WTC11 (cell line): ENCODE measurements at regions not wholly inside any gene's neighbourhood (a gene's known extent, or its start where the extent isn't known, plus 50 kb on each side); places are given as distances from the start of the nearest gene placed in this dataset.

Source experiments
- ATAC-seq: fragments of 200-7000 bp; cut with Tn5 transposase; 2 replicates; pipeline ENCODE4 v1.10.0; 2021; ENCODE audit warnings: mild to moderate bottlenecking, moderate library complexity
- CTCF ChIA-PET: fragments of 300-600 bp; sonication (Branson Sonifier 250); formaldehyde crosslinking; loops from one replicate; lab custom pipeline; 2021; ENCODE audit warnings: antibody characterized with exemption; lab: Charles Lee
- POLR2A ChIA-PET: fragments of 350-600 bp; sonication (Branson Sonifier 250); formaldehyde crosslinking; loops from one replicate; lab custom pipeline; 2021; ENCODE audit warnings: antibody characterized with exemption; lab: Charles Lee
- DNase-seq: peaks from one replicate; pipeline ENCODE4 v3.0.0; 2021; ENCODE audit warnings: low spot score
- H3K27ac Mint-ChIP-seq: 2 replicates; pipeline ENCODE4 v1.8.0; 2021; ENCODE audit warnings: mixed read lengths
- H3K27me3 Mint-ChIP-seq: 2 replicates; pipeline ENCODE4 v1.8.0; 2021; ENCODE audit warnings: low read depth, mild to moderate bottlenecking, moderate library complexity, mixed read lengths
- H3K36me3 Mint-ChIP-seq: 2 replicates; pipeline ENCODE4 v1.8.0; 2021; ENCODE audit warnings: mixed read lengths
- H3K4me1 Mint-ChIP-seq: 2 replicates; pipeline ENCODE4 v1.8.0; 2022; ENCODE audit warnings: mixed read lengths
- H3K4me3 Mint-ChIP-seq: 2 replicates; pipeline ENCODE4 v1.8.0; 2021; ENCODE audit warnings: mild to moderate bottlenecking, moderate library complexity, mixed read lengths
- H3K9me3 Mint-ChIP-seq: 2 replicates; pipeline ENCODE4 v1.8.0; 2021; ENCODE audit warnings: mixed read lengths
- E2F4 ChIP-seq: sonication (generic); formaldehyde crosslinking; IDR thresholded peaks from 2 replicates; pipeline ENCODE4 v1.8.1; 2022; ENCODE audit warnings: low read depth, mild to moderate bottlenecking, moderate library complexity, missing genetic modification reagents, borderline replicate concordance
- ERG ChIP-seq: fragments of 250-450 bp; sonication (Bioruptor Pico); IDR thresholded peaks from 2 replicates; pipeline ENCODE4 v1.8.0; 2021; ENCODE audit warnings: mild to moderate bottlenecking
- ESRRA ChIP-seq: sonication (generic); formaldehyde crosslinking; IDR thresholded peaks from 2 replicates; pipeline ENCODE4 v1.8.1; 2022; ENCODE audit warnings: mild to moderate bottlenecking, missing genetic modification reagents, borderline replicate concordance
- FOXK1 ChIP-seq: sonication (generic); formaldehyde crosslinking; IDR thresholded peaks from 2 replicates; pipeline ENCODE4 v1.8.0; 2022; ENCODE audit warnings: mild to moderate bottlenecking, moderate library complexity, missing genetic modification reagents
- FOXP1 ChIP-seq: sonication (generic); formaldehyde crosslinking; IDR thresholded peaks from 2 replicates; pipeline ENCODE4 v1.8.0; 2022; ENCODE audit warnings: missing genetic modification reagents, mild to moderate bottlenecking, moderate library complexity, borderline replicate concordance
- HMGA2 ChIP-seq: fragments of 250-450 bp; sonication (Bioruptor Pico); IDR thresholded peaks from 2 replicates; pipeline ENCODE4 v1.4.0; 2021; ENCODE audit warnings: mild to moderate bottlenecking, moderate library complexity
- NFYB ChIP-seq: sonication (generic); formaldehyde crosslinking; conservative IDR thresholded peaks from 2 replicates; pipeline ENCODE4 v1.8.0; 2022; ENCODE audit warnings: low read depth, missing genetic modification reagents
- NR3C1 ChIP-seq: sonication (generic); formaldehyde crosslinking; conservative IDR thresholded peaks from 2 replicates; pipeline ENCODE4 v1.8.1; 2023; ENCODE audit warnings: low read depth, mild to moderate bottlenecking, missing genetic modification reagents
- SMAD3 ChIP-seq: sonication (generic); formaldehyde crosslinking; IDR thresholded peaks from 2 replicates; pipeline ENCODE4 v1.8.0; 2022; ENCODE audit warnings: missing genetic modification reagents, mild to moderate bottlenecking, borderline replicate concordance
- SP1 ChIP-seq: sonication (generic); formaldehyde crosslinking; conservative IDR thresholded peaks from 2 replicates; pipeline ENCODE4 v1.8.1; 2022; ENCODE audit warnings: missing genetic modification reagents
- TEAD4 ChIP-seq: sonication (generic); formaldehyde crosslinking; IDR thresholded peaks from 2 replicates; pipeline ENCODE4 v1.8.0; 2022; ENCODE audit warnings: mild to moderate bottlenecking, missing genetic modification reagents
- TP53 ChIP-seq: sonication (generic); formaldehyde crosslinking; IDR thresholded peaks from 2 replicates; pipeline ENCODE4 v1.8.1; 2023; ENCODE audit warnings: mild to moderate bottlenecking, missing genetic modification reagents
- ZBTB21 ChIP-seq: sonication (generic); formaldehyde crosslinking; IDR thresholded peaks from 2 replicates; pipeline ENCODE4 v1.8.1; 2023; ENCODE audit warnings: mild to moderate bottlenecking, missing genetic modification reagents, borderline replicate concordance
- ZMAT4 ChIP-seq: fragments of 250-450 bp; sonication (Bioruptor Pico); IDR thresholded peaks from 2 replicates; pipeline ENCODE4 v1.9.0; 2021; ENCODE audit warnings: mild to moderate bottlenecking
- ZNF121 ChIP-seq: sonication (generic); formaldehyde crosslinking; IDR thresholded peaks from 2 replicates; pipeline ENCODE4 v1.8.0; 2023; ENCODE audit warnings: missing genetic modification reagents
- ZNF219 ChIP-seq: sonication (generic); formaldehyde crosslinking; IDR thresholded peaks from 2 replicates; pipeline ENCODE4 v1.8.0; 2023; ENCODE audit warnings: missing genetic modification reagents, mild to moderate bottlenecking, borderline replicate concordance
- ZNF263 ChIP-seq: sonication (generic); formaldehyde crosslinking; IDR thresholded peaks from 2 replicates; pipeline ENCODE4 v1.8.1; 2022; ENCODE audit warnings: low read depth, mild to moderate bottlenecking, moderate library complexity, missing genetic modification reagents
- ZNF416 ChIP-seq: fragments of 250-450 bp; sonication (Bioruptor Pico); IDR thresholded peaks from 2 replicates; pipeline ENCODE4 v1.9.0; 2021; ENCODE audit warnings: mild to moderate bottlenecking, inconsistent platforms
- ZNF512 ChIP-seq: sonication (generic); formaldehyde crosslinking; IDR thresholded peaks from 2 replicates; pipeline ENCODE4 v1.8.1; 2022; ENCODE audit warnings: missing genetic modification reagents, borderline replicate concordance
- ZNF671 ChIP-seq: fragments of 250-450 bp; sonication (Bioruptor Pico); IDR thresholded peaks from 2 replicates; pipeline ENCODE4 v1.8.0; 2021; ENCODE audit warnings: mild to moderate bottlenecking
- ZSCAN18 ChIP-seq: fragments of 250-450 bp; sonication (Bioruptor Pico); IDR thresholded peaks from 2 replicates; pipeline ENCODE4 v2.1.2; 2022; ENCODE audit warnings: mild to moderate bottlenecking, moderate library complexity
- TF ChIP-seq, protein P1 (sequence below): sonication (generic); formaldehyde crosslinking; IDR thresholded peaks from 2 replicates; pipeline ENCODE4 v1.8.0; 2022; ENCODE audit warnings: mild to moderate bottlenecking, missing genetic modification reagents
- TF ChIP-seq, protein P2 (sequence below): fragments of 250-450 bp; sonication (Bioruptor Pico); IDR thresholded peaks from 2 replicates; pipeline ENCODE4 v1.9.0; 2021; ENCODE audit warnings: mild to moderate bottlenecking
- TF ChIP-seq, protein P3 (sequence below): sonication (generic); formaldehyde crosslinking; IDR thresholded peaks from 2 replicates; pipeline ENCODE4 v1.8.0; 2022; ENCODE audit warnings: mild to moderate bottlenecking, missing genetic modification reagents

- ChIA-PET POLR2A (no interaction called here), CTCF (no interaction called here)
- no peaks in the 10 kb centered on the region for H3K27me3 Mint-ChIP-seq
- no peak overlapping the region for H3K4me3 Mint-ChIP-seq
- DNase-seq = no peak
- H3K4me1 Mint-ChIP-seq = peaks cover 13% of the 10 kb centered on the region
- H3K36me3 Mint-ChIP-seq = 0 out of 2 replicates have a peak, but pooled peaks cover 8% of the 10 kb centered on the region
- H3K27ac Mint-ChIP-seq = no peak overlapping the region
- TF ChIP-seq ZMAT4 = no peak
- no peak for TF ChIP-seq FOXP1
- TF ChIP-seq TEAD4 (CRISPR knock-in tag) = no peak
- TF ChIP-seq ZNF416 (CRISPR knock-in tag) = no peak
- no peak for TF ChIP-seq FOXK1 (CRISPR knock-in tag)
- H3K9me3 Mint-ChIP-seq = peaks cover 38% of the 10 kb centered on the region
- ATAC-seq = no peak
These were observed 559.0 kb upstream of the NRP1 start for GRCh38 chr10:33893506-33893905.

GRCh38 chr10:33889371-33889770, 554.9 kb upstream of the NRP1 start:
- CTCF ChIA-PET = no interaction called here
- Mint-ChIP-seq H3K27ac (no peak overlapping the region), H3K36me3 (0 out of 2 replicates have a peak, but pooled peaks cover 6% of the 10 kb centered on the region)
- TF ChIP-seq ZNF512 (no peak), ZNF219 (CRISPR knock-in tag) (no peak), ZSCAN18 (CRISPR knock-in tag) (no peak), ZNF121 (CRISPR knock-in tag) (no peak), ZNF263 (CRISPR knock-in tag) (no peak), NFYB (no peak), SMAD3 (CRISPR knock-in tag) (no peak), HMGA2 (no peak), NR3C1 (CRISPR knock-in tag) (no peak), ZBTB21 (CRISPR knock-in tag) (no peak), SP1 (no peak), ERG (no peak), E2F4 (CRISPR knock-in tag) (no peak), ESRRA (no peak), TP53 (CRISPR knock-in tag) (no peak), ZNF671 (no peak), ZMAT4 (no peak)
- TF ChIP-seq, protein P1, sequence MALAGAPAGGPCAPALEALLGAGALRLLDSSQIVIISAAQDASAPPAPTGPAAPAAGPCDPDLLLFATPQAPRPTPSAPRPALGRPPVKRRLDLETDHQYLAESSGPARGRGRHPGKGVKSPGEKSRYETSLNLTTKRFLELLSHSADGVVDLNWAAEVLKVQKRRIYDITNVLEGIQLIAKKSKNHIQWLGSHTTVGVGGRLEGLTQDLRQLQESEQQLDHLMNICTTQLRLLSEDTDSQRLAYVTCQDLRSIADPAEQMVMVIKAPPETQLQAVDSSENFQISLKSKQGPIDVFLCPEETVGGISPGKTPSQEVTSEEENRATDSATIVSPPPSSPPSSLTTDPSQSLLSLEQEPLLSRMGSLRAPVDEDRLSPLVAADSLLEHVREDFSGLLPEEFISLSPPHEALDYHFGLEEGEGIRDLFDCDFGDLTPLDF (CRISPR knock-in tag) = no peak
- TF ChIP-seq, protein P2, sequence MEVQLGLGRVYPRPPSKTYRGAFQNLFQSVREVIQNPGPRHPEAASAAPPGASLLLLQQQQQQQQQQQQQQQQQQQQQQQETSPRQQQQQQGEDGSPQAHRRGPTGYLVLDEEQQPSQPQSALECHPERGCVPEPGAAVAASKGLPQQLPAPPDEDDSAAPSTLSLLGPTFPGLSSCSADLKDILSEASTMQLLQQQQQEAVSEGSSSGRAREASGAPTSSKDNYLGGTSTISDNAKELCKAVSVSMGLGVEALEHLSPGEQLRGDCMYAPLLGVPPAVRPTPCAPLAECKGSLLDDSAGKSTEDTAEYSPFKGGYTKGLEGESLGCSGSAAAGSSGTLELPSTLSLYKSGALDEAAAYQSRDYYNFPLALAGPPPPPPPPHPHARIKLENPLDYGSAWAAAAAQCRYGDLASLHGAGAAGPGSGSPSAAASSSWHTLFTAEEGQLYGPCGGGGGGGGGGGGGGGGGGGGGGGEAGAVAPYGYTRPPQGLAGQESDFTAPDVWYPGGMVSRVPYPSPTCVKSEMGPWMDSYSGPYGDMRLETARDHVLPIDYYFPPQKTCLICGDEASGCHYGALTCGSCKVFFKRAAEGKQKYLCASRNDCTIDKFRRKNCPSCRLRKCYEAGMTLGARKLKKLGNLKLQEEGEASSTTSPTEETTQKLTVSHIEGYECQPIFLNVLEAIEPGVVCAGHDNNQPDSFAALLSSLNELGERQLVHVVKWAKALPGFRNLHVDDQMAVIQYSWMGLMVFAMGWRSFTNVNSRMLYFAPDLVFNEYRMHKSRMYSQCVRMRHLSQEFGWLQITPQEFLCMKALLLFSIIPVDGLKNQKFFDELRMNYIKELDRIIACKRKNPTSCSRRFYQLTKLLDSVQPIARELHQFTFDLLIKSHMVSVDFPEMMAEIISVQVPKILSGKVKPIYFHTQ (CRISPR knock-in tag) = no peak
- TF ChIP-seq, protein P3, sequence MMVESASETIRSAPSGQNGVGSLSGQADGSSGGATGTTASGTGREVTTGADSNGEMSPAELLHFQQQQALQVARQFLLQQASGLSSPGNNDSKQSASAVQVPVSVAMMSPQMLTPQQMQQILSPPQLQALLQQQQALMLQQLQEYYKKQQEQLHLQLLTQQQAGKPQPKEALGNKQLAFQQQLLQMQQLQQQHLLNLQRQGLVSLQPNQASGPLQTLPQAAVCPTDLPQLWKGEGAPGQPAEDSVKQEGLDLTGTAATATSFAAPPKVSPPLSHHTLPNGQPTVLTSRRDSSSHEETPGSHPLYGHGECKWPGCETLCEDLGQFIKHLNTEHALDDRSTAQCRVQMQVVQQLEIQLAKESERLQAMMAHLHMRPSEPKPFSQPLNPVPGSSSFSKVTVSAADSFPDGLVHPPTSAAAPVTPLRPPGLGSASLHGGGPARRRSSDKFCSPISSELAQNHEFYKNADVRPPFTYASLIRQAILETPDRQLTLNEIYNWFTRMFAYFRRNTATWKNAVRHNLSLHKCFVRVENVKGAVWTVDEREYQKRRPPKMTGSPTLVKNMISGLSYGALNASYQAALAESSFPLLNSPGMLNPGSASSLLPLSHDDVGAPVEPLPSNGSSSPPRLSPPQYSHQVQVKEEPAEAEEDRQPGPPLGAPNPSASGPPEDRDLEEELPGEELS (CRISPR knock-in tag) = no peak
- TF ChIP-seq, all 79 proteins: peak for 0
- H3K4me3 Mint-ChIP-seq = no peak overlapping the region
- DNase-seq (no peak), ATAC-seq (no peak)
- no peaks in the 10 kb centered on the region for H3K27me3 Mint-ChIP-seq
- POLR2A ChIA-PET = no interaction called here
- H3K9me3 Mint-ChIP-seq = peaks cover 22% of the 10 kb centered on the region
- 0 out of 2 replicates have a peak, but pooled peaks cover 6% of the 10 kb centered on the region for H3K4me1 Mint-ChIP-seq
